HEK293 (cell line): ENCODE measurements at regions not wholly inside any gene's neighbourhood (a gene's known extent, or its start where the extent isn't known, plus 50 kb on each side); places are given as distances from the start of the nearest gene placed in this dataset.

Source experiments
- CTCF ChIP-seq: fragments of 450-650 bp; formaldehyde crosslinking; IDR thresholded peaks from 2 replicates; pipeline ENCODE4 v1.5.1; 2016; ENCODE audit warnings: missing biosample characterization, missing genetic modification characterization
- PBX3 ChIP-seq: sonication (generic); formaldehyde crosslinking; IDR thresholded peaks from 2 replicates; pipeline ENCODE4 v1.8.1; 2022; ENCODE audit warnings: mild to moderate bottlenecking, moderate library complexity, missing genetic modification reagents
- RBAK ChIP-seq: fragments of 450-650 bp; formaldehyde crosslinking; IDR thresholded peaks from 2 replicates; pipeline ENCODE4 v1.5.1; 2016; ENCODE audit warnings: missing biosample characterization, missing genetic modification characterization
- SP2 ChIP-seq: fragments of 450-650 bp; formaldehyde crosslinking; IDR thresholded peaks from 2 replicates; pipeline ENCODE4 v1.5.1; 2016; ENCODE audit warnings: missing biosample characterization, missing genetic modification characterization
- TRIM28 ChIP-seq: IDR thresholded peaks from 2 replicates; pipeline ENCODE4 v1.6.1; 2011; ENCODE audit warnings: low read length, control low read depth, borderline replicate concordance
- ZNF157 ChIP-seq: fragments of 450-650 bp; formaldehyde crosslinking; IDR thresholded peaks from 2 replicates; pipeline ENCODE4 v1.5.1; 2016; ENCODE audit warnings: missing biosample characterization, missing genetic modification characterization
- ZNF221 ChIP-seq: fragments of 450-650 bp; formaldehyde crosslinking; IDR thresholded peaks from 2 replicates; pipeline ENCODE4 v1.5.1; 2017; ENCODE audit warnings: missing biosample characterization, missing genetic modification characterization, borderline replicate concordance
- ZNF26 ChIP-seq: fragments of 450-650 bp; formaldehyde crosslinking; IDR thresholded peaks from 2 replicates; pipeline ENCODE4 v1.5.1; 2016; ENCODE audit warnings: missing biosample characterization, missing genetic modification characterization
- ZNF280D ChIP-seq: fragments of 450-650 bp; formaldehyde crosslinking; IDR thresholded peaks from 2 replicates; pipeline ENCODE4 v1.5.1; 2016; ENCODE audit warnings: missing biosample characterization, missing genetic modification characterization
- ZNF311 ChIP-seq: fragments of 450-650 bp; formaldehyde crosslinking; IDR thresholded peaks from 2 replicates; pipeline ENCODE4 v1.5.1; 2017; ENCODE audit warnings: missing biosample characterization, missing genetic modification characterization, borderline replicate concordance
- ZNF423 ChIP-seq: fragments of 450-650 bp; formaldehyde crosslinking; IDR thresholded peaks from 2 replicates; pipeline ENCODE4 v1.5.1; 2016; ENCODE audit warnings: missing biosample characterization, missing genetic modification characterization
- ZSCAN5A ChIP-seq: fragments of 450-650 bp; formaldehyde crosslinking; IDR thresholded peaks from 2 replicates; pipeline ENCODE4 v1.5.1; 2016; ENCODE audit warnings: missing biosample characterization, missing genetic modification characterization

- TF ChIP-seq CTCF (tag by site-specific recombination) (no peak), SP2 (tag by site-specific recombination) (no peak), ZNF311 (tag by site-specific recombination) (no peak), ZSCAN5A (tag by site-specific recombination) (no peak), RBAK (tag by site-specific recombination) (no peak), ZNF280D (tag by site-specific recombination) (no peak), ZNF157 (tag by site-specific recombination) (no peak), TRIM28 (no peak), ZNF26 (tag by site-specific recombination) (no peak), PBX3 (no peak), ZNF221 (tag by site-specific recombination) (no peak), ZNF423 (tag by site-specific recombination) (no peak)
Measured at GRCh38 chr15:95226835-95227234, 995.5 kb downstream of the MCTP2 start.
